GM19467 (cell line): ENCODE measurements at regions not wholly inside any gene's neighbourhood (a gene's known extent, or its start where the extent isn't known, plus 50 kb on each side); places are given as distances from the start of the nearest gene placed in this dataset.

Experiments
- ATAC-seq: cut with Tn5 transposase; IDR thresholded peaks from one replicate; pipeline ENCODE4 v1.9.1; 2021; ENCODE audit warnings: mild to moderate bottlenecking, moderate library complexity; ENCODE audit not compliant: unreplicated experiment

DNA sequence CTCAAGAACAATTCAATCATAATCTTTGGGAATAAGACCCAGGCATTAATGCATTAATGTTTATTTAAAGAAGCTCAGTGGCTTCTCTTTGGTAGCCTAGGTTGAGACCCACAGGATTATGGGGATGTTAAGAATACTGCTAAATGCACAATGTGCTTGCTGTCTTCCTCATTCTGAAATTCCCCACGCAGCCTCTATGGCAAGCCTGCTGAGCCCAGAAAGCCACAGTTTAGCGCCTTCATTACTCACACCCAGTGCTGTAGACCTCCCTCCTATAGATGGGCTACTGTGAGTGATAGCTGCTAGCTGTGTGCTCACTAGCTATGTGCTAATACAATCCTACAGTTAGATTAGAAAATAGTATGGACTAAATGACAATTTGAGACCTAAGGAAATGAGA lies 90.6 kb downstream of the TNFSF13B start:
- ATAC-seq = no peak

DNA sequence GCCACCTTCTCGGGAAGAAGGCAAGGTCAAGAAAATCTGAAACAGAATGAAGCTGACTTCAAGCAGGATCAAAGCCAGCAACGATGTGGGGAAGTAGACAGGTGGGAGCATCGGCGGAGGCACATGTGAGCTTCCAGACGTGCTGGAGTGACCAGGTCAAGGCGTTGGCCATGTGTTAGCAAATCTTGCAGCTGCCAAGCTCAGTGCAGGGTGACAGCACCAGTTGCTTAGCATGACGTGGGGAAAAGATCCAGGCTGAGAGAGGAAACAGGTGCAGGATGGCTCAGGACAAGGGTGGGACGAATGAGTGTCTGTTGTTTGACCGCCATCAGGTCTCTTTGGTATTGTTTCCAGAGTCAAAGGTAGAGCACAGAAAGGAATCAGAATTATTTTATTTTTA lies 92.3 kb downstream of the TNFSF13B start:
- ATAC-seq = no peak

DNA sequence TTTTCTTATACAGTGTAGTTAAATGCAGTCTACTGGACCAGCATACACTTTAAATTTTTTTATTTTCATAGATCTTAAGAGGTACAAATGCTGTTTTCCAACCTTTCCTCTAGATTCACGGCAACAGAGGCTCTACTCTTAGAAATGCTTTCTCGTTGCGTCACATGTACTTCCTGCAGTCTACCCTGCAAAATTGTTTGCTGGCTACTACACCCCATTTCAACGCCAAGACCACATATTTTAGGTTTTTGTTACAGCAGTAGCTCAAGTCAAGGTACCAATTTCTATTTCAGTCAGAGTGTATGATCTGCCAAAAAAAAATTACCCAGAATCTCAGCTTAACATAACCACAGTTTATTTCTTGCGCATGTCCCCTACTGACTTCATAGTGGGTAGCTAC lies 94.1 kb downstream of the TNFSF13B start:
- no peak for ATAC-seq

DNA sequence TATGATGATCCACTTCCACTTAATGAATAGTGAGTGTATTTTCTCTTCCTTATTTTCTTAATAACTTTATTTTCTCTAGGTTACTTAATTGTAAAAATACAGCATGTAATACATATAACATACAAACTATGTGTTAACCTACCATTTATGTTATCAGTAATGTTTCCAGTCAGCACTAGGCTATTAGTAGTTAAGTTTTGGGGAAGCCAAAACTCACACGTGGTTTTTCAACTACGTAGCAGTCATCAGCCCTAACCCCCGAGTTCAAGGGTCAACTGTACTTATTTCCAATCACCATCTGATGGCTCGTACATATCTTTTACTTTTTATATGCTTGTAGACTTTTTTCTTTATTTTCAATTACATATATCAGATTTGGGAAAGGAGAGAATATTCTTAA lies 95.7 kb downstream of the TNFSF13B start:
- no peak for ATAC-seq

DNA sequence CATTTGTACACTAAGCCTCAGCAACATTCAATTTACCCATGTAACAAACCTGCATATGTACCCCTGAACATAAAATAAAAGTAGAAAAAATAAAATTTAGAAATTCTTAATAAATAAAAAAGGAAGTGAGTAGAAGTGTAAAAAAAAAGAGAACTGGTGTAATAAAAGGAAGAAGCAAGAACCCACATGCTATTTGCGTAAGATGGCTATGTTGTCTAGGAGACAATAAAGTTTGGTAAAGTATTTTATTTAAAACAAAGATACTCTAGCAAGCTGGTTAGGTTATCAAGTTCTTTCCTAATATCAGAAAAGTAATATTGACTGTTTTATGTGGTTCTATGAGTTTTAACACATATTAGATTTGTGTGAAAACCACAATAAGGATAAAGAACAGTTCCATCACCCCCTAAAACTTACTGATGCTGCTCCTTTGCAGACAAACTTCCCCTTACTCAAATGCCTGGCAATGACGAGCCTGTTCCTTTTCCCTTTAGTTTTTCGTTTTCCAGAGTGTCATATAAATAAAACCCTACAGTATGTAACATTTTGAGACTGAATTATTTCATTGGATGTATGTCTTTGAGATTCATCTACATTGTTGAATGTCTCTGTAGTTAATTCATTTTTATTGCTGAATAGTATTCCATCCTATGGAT lies 98.9 kb downstream of the TNFSF13B start:
- no peak for ATAC-seq

DNA sequence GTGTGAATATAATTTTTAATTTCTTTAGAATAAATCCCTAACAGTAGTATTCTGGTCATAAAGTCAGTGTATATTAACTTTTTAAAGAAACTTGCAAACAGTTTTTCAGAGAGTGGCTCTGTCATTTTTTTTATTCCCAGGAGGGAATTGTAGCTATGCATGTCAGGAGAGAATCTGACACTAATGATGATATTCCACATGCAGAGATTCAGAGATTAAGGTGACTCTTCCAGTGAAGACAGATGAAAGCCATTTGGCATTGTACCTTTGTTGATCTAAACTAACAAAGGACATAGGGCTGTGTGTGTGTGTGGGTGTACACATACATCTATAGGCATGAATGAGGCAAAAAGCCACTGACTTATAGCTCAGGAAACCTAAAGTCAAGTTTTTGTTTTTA lies 99.9 kb downstream of the TNFSF13B start:
- no peak for ATAC-seq

DNA sequence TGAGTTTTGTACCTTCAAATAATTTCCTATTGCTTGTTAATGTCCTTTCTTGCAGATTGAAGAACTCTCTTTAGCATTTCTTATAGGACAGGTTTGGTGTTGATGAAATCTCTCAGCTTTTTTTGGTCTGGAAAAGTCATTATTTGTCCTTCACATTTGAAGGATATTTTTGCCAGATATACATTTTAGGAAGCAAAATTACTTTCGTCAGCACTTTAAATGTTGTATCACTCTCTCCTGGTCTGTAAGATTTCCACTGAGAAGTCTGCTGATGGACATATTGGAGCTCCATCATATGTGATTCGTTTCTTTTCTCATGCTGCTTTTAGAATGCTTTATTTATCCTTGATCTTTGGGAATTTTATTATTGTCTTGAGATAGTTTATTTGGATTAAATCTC lies 105.5 kb downstream of the TNFSF13B start:
- ATAC-seq = no peak

DNA sequence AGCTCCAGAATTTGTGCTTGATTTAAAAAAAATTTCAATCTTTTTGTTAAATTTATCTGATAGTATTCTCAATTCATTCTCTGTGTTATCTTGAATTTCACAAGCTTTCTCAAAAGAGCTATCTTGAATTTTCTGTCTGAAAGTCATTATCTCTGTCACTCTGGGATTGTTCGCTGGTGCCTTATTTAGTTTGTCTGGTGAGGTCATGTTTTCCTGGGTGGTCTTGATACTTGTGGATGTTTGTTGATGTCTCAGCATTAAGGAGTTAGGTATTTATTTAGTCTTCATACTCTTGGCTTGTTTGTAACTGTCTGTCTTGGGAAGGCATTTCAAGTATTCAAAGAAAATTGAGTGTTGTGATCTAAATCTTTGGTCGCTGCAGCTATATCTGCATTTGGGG lies 106.3 kb downstream of the TNFSF13B start:
- ATAC-seq = no peak

DNA sequence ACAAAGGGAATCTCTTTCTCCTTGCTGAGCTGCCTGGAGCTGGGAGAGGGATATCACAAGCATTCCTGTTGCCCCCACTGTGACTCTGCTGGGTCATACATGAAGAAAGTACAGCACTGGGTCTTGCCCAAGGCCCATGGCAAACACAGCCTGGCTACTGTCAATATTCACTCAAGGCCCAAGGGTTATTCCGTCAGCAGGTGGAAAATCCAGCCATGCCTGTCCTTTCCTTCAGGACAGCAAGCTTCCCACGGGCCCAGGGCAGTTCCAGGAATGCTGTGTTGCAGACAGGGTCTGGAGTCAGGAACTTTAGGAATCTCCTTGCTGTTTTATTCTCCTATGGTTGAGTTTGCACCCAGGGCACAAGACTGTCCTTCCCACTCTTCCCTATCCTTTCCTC lies 106.8 kb downstream of the TNFSF13B start:
- ATAC-seq = no peak

DNA sequence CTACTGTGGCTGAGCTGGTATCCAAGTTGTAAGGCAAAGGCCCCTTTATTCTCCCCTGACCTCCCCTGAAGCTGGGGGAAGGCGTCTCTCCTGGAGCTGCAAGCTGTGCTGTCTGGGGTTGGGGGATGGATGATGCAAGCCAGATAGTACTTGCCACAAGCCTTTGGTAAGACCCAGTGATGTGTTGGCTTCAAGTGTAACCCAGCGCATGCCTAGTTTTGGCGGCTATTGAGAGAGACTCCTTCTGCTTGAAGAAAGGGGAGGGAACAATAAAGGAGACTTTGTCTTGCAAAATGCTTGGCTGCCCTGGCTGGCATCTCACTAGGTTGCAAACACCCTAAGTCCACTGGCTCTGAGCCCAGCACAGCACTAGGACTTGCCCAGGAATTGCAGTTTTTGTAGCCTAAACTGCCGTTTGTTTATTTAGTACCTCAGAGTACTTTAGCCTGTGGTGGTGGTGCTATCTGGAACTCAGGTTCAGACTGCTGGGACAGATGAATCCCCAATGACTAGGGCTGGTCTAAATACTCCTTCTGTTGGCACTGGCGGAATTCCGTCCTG lies 108.2 kb downstream of the TNFSF13B start:
- ATAC-seq = no peak

DNA sequence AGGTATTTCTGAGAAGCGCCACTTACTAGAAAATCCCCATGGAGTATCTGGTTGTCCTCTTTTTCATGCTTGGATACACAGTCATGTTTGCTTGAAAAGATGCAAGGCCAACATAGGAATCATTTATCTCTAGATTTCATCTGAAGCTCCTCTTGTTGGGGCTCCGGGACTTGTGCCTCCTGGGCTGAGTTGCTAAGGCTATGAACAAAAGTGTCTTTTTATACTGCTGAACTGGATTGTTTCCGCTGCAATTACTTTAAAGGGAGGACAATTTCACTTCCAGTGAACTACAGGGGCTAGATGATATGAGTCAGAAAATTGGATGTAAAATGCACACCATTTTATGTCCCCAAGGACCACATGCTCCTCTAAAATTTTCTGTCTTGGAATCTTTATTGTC lies 114.1 kb downstream of the TNFSF13B start:
- ATAC-seq = no peak

DNA sequence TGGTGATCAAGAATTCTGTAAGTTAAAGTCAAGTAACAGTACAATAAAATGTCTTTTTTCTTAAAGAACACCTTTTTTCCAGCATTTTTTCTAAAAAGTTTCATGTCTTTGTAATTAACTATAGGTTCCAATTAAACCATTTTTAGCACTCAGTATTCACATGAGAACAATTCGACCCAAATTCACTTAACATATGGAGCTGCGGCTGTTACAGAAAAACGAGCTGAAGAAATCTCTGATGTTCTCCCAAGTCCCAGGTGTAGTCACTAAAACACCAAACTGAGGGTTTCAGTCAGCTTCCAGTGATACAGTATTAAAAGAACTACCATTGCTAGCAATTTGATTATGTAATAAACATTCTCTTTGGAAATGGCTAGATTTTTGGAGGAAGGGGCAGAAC lies 117.6 kb downstream of the TNFSF13B start:
- ATAC-seq = no peak

DNA sequence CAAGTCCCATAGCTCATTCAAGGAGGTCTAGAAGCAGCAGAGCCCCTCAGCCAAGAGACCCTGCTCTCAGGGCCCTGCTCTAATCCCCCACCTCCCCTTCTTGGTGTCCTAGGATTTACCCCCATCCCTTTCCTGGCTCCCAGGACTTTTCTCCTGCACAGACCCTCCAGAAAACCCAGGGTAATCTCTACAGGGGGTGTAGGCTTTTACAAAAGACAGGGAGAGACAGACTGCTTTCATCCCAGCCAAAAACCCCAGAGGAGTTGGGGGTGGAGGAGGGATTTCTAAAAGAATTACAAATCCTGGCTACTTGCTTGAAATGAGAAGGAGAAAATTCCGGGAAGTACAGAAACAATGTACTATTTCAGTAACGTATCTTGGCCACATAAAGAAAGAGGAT lies 133.3 kb downstream of the TNFSF13B start:
- no peak for ATAC-seq

DNA sequence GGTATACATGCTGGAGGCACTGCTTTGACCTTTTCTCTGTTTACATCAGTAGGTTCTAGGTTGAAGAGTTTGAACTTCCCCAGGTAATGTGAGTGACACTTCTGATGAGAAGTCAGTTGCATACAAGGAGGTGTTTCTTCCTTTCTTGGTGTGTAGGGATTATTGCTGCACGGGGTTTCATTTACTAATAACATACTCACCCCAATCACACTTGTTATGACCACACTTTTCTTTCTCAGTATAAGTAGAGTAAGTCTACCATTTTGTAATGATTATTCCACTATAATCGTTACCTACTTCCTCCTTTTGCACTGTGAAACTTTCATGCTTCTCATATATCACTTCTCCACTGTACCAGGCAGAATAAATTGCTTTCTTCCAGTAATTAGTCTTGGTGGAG lies 138.0 kb downstream of the TNFSF13B start:
- ATAC-seq = peak; percentile 61

DNA sequence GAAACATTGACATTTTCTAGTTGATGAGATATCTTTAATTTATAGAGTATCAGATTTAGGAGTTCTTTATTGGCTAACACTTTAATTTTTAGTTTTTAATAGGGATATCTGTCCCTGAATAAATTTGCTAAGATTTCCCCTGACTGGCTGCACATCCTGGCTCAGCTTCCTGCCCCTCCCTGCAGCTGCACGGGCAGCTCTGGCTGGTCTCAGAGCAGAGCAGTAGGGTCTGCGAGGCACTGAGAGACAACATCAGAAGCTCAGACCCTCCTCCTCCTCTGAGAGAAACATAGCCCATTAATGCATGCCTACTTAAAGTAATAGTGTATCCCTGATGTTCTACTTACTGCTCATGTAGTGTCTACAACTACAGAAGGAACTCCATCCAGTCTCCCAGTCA lies 139.2 kb downstream of the TNFSF13B start:
- no peak for ATAC-seq

DNA sequence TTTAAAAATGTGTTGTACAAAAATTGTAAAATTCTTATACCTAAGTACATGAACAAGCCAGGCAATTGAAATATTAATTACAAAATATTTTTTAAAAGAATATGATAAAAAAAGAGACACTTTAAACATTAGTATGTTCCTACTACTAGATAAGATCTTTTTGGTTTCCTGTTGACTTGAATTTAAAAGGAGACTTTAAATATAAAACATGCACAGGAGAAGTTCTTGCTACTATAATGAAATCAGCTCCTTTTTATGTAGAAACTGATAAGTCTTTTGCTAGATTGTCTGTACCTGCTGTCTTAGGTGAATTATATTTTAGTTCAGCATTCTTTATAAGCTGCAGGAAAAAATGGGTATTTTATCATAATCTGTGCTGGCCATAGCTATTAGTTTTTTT lies 140.2 kb downstream of the TNFSF13B start:
- no peak for ATAC-seq

DNA sequence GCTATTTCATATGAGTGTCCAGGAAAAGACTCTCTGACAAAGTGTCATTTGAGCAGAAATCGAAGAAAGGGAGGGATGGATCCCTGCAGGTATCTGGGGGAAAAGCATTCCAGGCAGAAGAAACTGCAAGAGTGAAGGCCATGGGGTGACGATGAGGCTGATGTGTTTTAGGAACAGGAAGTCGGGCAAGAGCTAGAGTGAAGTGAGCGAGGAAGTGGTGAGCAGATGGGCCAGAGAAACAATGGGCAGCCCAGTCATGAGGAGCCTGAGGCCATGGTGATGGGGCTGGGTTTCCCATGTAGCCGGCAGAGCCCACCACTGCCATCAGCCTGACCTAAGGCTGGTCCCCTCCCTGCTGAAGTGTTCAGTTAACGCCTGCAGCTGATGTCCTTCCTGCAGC lies 150.2 kb downstream of the TNFSF13B start:
- no peak for ATAC-seq

DNA sequence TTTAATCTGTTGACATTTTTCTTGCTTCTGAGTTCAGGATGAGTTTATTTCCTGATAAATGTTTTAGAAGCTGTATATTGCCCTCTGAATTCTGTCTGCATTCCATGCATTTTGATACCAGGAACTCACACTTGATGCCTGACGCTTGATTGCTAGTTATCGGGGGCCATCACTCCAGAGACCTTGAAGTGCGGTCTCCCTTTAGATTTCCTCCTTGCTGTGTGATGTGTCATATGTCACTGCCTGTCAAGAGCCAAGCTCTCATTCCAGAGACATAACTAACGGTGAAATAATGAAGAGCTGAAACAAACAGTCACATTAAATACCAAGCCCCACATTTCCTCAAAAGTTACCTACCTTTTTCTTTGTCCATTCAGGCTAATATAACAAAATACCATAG lies 155.5 kb downstream of the TNFSF13B start:
- ATAC-seq = no peak

DNA sequence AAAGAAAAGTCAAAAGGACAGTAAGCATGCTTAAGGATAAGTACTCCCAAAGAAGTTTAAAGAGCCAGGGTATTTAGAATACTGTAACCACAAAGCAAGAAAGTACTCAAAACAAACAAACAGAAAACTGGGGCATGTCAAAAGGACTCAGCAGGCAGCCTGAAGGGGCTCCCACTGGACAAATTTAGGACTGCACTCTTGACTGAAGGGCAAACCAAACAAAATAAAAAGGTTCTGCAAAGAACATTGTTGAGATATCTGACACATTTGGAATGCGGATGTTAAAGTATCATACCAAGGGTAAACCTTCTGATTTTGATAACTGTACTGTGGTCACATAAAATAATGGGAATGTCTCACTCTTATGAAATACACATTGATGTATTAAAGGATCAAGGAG lies 157.4 kb downstream of the TNFSF13B start:
- ATAC-seq = no peak

DNA sequence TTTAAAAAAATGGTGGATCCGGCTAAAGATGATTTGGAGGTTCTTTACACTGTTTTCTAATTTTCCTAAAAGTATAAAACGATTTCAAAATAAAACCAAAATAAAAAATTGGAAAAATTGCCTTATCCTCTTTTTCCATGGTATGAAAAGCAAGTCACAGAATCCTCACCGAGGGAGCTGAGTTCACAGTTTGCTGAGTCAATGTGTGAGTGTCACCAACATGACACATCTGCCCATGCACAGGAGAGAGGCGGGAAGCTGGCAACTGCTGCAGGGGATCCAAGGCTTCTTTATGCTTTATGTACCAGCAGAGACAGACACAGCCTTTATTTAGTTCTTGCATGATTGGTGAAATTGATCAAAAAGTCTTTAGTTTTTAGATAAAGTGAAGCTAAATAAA lies 157.8 kb downstream of the TNFSF13B start:
- no peak for ATAC-seq

DNA sequence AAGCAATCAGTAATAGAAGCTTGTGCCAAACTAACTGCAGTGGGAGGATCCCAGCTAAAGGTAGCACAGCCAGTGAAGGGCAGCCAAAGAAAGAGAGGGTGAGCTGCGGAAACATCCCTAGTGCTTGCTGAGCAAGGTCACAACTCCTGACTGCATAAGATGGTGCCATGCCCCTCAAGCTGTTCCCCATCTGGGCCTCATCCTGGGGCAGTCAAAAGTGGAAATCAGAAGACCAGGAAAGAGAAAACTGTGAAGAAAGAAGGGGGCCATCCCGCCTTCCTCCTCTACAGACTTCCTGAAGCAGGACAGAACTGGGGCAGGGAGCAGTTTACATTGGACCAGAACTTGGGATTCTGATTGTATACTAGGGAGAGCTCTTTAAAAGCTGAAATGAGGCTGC lies 159.2 kb downstream of the TNFSF13B start:
- ATAC-seq = no peak

DNA sequence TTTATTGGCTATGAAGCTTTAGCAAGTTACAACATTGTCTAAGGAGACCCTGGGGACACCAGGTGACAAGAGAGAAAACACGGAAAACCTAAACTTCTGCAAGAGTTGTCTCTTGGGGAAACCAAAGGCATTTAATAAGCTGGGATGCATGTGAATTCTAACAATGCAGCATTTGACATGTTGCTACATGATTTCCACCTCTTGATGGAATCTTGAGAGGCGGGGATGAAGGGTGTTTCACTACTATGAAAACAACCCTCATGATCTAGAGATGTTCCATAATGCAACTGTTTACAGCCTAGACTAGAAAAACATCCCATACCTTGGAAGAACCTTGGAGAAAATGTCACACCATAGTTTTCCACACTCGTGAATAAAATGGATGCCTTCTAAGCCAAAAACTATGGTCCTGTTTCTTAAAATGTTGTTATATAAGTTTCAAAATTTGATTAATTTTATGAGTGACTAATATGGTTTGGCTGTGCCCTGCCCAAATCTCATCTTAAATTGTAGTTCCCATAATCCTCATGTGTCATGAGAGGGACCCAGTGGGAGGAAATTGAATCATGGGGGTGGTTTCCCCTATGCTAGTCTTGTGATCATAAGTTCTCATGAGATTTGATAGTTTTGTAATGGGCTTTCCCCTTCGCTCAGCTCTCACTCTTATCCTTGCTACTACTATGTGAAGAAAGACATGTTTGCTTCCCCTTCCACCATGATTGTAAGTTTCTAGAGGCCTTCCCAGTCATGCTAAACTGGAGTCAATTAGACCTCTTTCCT lies 164.6 kb downstream of the TNFSF13B start:
- ATAC-seq = no peak
